ENCODE measurements at regions not wholly inside any gene's neighbourhood (a gene's known extent, or its start where the extent isn't known, plus 50 kb on each side); places are given as distances from the start of the nearest gene placed in this dataset.

DNA sequence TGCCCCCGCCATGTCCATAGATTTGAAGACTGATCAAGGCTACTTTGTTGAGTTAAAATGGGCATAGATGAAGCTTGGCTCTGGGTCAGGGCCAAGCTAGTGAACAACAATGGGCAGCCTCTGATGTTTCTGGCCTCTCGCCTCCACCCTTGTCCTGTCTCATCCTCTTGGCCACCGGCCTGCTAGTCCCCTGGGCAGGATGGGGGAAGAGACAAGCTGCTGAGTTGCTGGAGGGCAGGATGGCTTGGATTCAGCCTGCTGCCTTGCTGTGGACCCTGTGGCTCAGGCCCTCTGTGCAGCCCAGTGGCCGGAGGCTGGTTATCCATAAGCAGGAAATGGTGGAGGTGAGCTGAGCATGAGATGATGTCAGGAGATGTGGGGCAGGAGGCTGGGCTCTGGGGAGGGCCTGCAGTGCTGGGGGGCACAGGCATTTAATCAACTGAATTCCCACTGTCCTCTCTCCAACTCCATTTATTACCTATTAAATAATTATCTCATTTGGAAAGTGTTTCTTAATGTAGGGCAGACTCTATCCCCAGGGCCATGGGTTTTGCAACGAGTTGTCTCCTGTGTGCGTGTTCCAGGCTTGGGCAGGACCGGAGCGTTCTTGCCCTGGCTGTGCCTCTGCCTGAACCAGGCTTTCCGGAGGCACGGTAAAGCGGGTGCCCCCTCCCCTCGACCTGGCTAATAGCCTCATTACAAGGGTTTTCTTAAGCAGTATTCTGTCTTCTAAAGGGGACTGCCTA, 122.9 kb downstream of the GLI2 start:
- TF ChIP-seq, protein P1, sequence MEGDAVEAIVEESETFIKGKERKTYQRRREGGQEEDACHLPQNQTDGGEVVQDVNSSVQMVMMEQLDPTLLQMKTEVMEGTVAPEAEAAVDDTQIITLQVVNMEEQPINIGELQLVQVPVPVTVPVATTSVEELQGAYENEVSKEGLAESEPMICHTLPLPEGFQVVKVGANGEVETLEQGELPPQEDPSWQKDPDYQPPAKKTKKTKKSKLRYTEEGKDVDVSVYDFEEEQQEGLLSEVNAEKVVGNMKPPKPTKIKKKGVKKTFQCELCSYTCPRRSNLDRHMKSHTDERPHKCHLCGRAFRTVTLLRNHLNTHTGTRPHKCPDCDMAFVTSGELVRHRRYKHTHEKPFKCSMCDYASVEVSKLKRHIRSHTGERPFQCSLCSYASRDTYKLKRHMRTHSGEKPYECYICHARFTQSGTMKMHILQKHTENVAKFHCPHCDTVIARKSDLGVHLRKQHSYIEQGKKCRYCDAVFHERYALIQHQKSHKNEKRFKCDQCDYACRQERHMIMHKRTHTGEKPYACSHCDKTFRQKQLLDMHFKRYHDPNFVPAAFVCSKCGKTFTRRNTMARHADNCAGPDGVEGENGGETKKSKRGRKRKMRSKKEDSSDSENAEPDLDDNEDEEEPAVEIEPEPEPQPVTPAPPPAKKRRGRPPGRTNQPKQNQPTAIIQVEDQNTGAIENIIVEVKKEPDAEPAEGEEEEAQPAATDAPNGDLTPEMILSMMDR (IDR thresholded peaks at IDR 0.05; ENCODE audit: extremely low read depth, missing control alignments) = no peak
- no peak for DNase-seq (ENCODE audit: low spot score)

DNA sequence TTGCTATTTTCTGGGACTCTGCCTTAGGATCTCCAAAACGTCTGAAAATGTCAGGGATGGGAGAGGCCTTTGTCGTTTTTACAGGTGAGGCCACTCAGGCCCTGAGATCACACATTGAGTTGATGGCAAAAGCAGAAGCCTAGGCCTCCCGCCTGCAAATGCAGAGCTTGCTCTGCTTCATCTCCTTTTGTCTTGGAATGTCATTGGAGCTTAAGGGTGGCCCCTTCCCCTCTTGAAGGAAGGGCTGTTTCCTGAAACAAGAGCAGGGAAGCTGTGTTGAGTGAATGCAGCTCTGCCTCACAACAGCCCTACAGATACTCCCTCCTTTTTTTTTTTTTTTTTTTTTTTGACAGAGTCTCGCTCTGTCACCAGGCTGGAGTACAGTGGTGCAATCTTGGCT, 123.5 kb downstream of the GLI2 start:
- TF ChIP-seq, protein P1 (IDR thresholded peaks at IDR 0.05; ENCODE audit: extremely low read depth, missing control alignments) = no peak
- DNase-seq (ENCODE audit: low spot score) = no peak

DNA sequence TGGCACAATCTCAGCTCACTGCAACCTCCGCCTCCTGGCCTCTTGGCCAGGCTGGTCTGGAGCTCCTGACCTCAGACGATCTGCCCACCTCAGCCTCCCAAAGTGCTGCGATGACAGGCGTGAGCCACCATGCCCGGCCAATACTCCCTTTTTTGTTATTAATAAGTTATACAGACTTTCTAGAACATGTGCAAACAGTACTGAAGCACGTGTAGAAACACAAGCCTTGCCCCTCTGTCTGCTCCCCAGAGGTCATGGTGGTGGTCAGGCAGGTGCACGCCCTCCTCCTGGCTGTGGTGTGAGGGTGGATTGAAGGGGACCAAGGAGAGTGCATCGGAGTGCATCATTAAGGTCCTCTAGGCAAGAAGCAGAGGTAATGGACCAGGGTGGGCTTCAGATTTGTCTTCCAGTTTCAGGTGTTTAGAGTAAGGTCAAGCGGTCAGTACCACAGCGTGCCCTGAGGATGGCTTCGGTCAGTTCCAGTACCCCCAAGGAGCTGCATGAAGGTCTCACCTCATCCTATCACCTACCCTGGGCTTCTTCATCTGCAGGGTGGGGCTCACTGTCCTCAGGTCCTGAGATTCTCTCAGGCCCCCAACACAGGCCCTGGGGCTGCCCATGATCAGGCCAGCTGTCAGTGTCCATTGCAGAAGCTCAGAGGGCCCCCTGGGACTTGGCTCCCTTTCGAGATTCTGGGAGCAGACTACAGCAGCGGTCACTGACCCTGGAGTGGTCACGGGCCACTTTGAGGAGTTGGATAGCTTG, 124.3 kb downstream of the GLI2 start:
- no peak for DNase-seq (ENCODE audit: low spot score)
- TF ChIP-seq, protein P1 (IDR thresholded peaks at IDR 0.05; ENCODE audit: extremely low read depth, missing control alignments) = no peak

DNA sequence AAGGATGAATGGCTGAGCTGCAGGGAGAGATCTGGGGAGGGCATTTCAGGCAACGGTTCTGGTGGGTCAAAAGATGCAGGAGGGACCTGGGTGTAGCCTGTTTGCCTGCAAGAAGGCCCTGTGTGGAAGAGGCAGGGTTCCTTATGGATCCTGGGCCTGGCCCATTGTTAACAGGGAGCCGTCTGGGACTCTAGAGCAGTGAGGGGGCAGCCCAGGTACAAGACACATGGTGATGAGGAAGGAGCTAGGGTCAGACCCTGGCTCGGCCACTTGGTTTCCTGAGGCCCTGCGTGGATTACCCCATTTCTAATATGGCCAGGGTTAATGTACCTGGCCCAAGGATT, 124.9 kb downstream of the GLI2 start:
- no peak for DNase-seq (ENCODE audit: low spot score)
- TF ChIP-seq, protein P1 (IDR thresholded peaks at IDR 0.05; ENCODE audit: extremely low read depth, missing control alignments) = no peak

DNA sequence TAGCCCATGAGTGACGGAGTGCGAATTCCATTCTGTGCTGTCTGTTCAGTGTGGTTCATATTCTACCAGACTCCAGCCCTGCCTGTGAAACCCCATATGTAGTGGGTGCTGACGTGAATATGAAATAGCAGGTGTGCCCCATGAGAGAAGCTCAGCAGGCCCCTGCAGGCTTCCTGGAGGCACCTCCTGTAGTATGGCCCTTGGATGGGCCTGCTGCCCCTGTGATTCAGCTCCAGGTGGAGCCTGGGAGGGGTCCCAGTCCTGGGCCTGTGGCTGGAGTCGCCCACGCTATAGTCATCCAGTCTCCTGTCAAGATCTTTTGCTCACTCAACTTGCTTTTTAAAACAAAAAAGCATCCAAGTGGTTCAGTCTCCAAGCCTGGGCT, 125.5 kb downstream of the GLI2 start:
- no peak for DNase-seq (ENCODE audit: low spot score)
- TF ChIP-seq, protein P1 (IDR thresholded peaks at IDR 0.05; ENCODE audit: extremely low read depth, missing control alignments) = no peak

DNA sequence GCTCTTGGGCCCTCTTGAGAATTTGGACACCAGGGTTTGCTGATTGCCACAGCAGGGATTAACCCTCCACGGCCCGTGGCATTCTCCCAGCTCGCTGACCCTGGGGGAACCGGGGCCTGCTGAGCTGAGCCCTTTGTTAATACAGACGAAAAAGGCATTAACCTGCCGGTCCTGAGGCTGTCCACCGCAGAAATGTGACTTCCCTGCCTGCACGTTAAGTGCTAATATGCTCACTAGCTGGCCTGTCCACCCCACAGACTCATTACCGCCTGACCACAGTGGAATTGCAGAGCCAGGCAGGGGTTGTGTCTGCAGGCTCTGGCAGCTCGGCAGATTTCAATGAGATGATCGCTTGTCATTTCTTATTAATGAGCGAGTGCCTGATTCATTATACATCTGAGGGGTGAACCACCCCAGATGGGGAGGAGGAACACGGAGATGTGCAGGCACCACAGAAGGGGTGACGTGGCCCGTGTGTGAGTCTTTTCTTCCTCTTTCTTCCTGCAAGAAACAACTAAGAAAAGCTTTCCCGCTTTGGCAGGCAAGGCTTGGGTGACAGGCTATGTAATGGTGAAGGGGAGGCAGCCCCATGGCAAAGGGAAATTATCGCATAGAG, 126.0 kb downstream of the GLI2 start:
- TF ChIP-seq, protein P1 (IDR thresholded peaks at IDR 0.05; ENCODE audit: extremely low read depth, missing control alignments) = no peak
- no peak for DNase-seq (ENCODE audit: low spot score)

All from GM20000 (cell line).